GM12892 (cell line): ENCODE measurements at regions not wholly inside any gene's neighbourhood (a gene's known extent, or its start where the extent isn't known, plus 50 kb on each side); places are given as distances from the start of the nearest gene placed in this dataset.

Experiments
- POLR2A ChIP-seq: IDR thresholded peaks from 2 replicates; pipeline ENCODE4 v1.6.1; 2011; ENCODE audit warnings: low read depth, low read length, control low read depth
- POLR2AphosphoS5 ChIP-seq: IDR thresholded peaks from 2 replicates; pipeline ENCODE4 v1.6.1; 2011; ENCODE audit warnings: low read depth, low read length, control low read depth

- no peak for TF ChIP-seq POLR2A
- TF ChIP-seq POLR2AphosphoS5: no peak
Measured at GRCh38 chr5:92952243-92952642, 628.8 kb downstream of the NR2F1-AS1 start.
